ENCODE measurements at regions not wholly inside any gene's neighbourhood (a gene's known extent, or its start where the extent isn't known, plus 50 kb on each side); places are given as distances from the start of the nearest gene placed in this dataset.

DNA sequence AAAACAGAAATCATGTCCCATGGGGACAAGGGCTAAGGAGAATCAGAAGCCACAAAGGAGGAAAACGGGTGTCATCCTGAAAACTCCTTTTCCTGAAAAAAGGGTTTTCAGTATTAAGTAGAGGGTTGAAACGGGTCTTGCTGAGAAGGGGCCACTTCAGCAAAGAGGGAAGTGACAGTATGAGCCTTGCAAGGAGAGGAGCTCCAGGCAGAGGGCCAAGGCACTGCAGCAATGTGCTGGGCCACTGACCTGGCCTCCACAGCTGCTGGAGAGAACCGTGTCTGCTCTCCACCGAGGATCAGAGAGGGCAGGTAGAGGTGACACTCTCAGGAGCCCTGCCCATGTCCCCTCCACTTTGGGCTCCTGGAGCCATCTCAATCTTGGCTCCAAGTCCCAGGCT is 103.3 kb downstream of the NCOR2 start:
- Histone ChIP-seq H3K36me3 (peaks cover 12 to 18% of the 10 kb centered on the region in 2 donors), H3K27me3 (no peaks in the 10 kb centered on the region), H3K4me3 (replicated peaks in 1 of 3) (no peak overlapping the region), H3K4me1 (no peaks in the 10 kb centered on the region), H3K9me3 (no peaks in the 10 kb centered on the region), H3K27ac (no peak overlapping the region)
- peak; percentile 58 to 60 for DNase-seq
- no peak for TF ChIP-seq CTCF (IDR thresholded peaks at IDR 0.05)
- no peak for TF ChIP-seq POLR2A (IDR thresholded peaks at IDR 0.05)
- intact Hi-C loops (cut with DNase I), result no loop called here
- 34 to 36% methylated on average over 4 of the region's 4 CpGs for WGBS, 2 donors

DNA sequence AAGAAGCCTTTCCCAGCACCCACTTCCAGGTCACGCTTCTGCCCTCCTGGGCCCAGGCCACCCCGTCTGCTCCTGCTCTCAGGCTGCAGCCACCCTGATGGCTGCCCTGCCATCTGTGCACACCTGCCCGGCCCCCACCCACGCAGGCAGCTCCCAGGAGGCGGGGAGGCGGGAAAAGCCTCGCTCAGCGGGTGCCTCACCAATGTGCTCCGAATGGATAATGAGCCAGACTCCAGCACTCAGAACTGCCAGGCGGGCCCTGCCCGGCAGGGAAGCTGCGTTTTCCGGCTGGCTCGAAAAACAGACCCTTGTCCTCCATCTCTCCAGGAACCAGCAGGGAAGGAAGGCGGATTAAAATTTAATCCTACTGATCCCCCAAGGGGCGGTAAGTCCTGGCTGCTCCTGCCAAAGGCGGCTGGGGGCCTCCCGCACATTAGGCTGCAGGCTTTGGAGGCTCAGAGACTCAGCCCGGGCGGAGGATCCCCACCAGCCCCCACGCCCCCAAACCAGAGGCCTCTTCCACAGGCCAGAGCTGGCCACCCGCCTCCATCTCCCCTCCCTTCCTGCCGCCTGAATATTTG is 104.0 kb downstream of the NCOR2 start:
- no peak for DNase-seq
- TF ChIP-seq CTCF (IDR thresholded peaks at IDR 0.05), result no peak
- TF ChIP-seq POLR2A (IDR thresholded peaks at IDR 0.05), result no peak
- Histone ChIP-seq H3K27ac (no peak overlapping the region), H3K4me3 (replicated peaks in 1 of 3) (no peak overlapping the region), H3K4me1 (no peaks in the 10 kb centered on the region), H3K36me3 (peaks cover 12 to 18% of the 10 kb centered on the region in 2 donors), H3K9me3 (no peaks in the 10 kb centered on the region), H3K27me3 (no peaks in the 10 kb centered on the region)
- 89% methylated on average over 13 to 23 of the region's 23 CpGs for WGBS, 2 donors
- intact Hi-C loops (cut with DNase I), result no loop called here

DNA sequence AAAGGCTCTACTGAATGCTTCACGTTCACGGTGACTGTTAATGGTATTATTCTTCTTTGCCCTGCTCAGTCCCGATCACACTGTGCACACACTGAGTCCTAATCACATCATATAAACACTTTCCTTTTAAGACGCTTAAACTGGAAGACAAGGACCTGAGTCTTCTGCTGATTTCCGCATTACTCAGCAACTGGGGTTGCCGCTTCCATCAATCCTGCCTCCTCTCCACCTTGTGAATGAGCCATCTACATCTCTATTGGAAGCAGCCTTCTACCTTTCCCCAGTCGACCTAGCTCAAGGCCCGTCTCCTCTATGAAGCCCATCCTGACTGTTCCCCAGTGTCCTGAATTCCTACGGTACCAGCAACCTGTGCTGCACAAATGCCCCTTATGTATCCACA is 104.7 kb downstream of the NCOR2 start:
- Histone ChIP-seq H3K4me1 (peaks cover 0 to 5% of the 10 kb centered on the region in 2 donors), H3K36me3 (peaks cover 12 to 18% of the 10 kb centered on the region in 2 donors), H3K27ac (no peak overlapping the region), H3K4me3 (replicated peaks in 1 of 3) (no peak overlapping the region), H3K27me3 (no peaks in the 10 kb centered on the region), H3K9me3 (no peaks in the 10 kb centered on the region)
- intact Hi-C loops (cut with DNase I), result no loop called here
- TF ChIP-seq CTCF (IDR thresholded peaks at IDR 0.05), result no peak
- TF ChIP-seq POLR2A (IDR thresholded peaks at IDR 0.05), result no peak
- WGBS, 2 donors, result 89 to 93% methylated on average over 9 of the region's 9 CpGs
- no peak for DNase-seq

DNA sequence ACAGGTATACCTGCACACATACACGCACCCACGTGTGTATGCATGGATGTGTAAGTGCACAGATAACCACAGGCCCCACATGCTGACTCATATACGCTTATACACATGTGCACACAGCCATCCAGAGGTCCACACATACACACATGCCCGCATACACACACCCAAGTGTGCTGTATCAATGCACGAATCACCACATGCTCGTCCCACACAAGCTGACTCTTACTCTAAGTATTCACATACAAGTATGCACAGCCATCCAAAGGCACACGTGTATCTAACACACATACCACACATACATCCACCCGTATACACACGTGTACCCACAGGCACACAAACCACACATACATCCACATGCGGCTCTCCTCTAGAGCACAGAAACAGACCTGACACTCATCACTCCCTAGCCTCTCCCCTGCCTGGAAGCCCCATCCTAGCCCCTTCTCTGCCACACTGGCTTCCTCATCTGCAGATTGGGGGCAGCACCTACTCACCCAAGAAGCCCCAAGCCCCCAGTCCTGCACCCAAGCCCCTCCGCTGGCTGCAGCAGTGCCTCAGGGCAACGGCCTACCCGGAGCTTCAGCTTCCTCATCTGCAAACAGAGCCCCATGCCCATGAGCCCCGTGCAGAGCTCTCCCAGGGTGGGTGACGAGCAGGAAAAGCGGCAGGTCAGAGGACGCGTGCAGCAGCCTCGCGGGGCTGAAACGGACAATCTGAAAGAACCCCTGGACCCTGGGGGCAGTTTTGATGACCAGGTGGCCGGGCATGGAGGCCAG is 105.4 kb downstream of the NCOR2 start:
- no peak overlapping the region for H3K27ac ChIP-seq
- no peaks in the 10 kb centered on the region for H3K27me3 ChIP-seq
- no peak for DNase-seq
- peaks cover 0 to 12% of the 10 kb centered on the region in 2 donors for H3K4me1 ChIP-seq
- peaks cover 12 to 18% of the 10 kb centered on the region in 2 donors for H3K36me3 ChIP-seq
- H3K9me3 ChIP-seq, result no peaks in the 10 kb centered on the region
- WGBS, 2 donors, result 85 to 92% methylated on average over 20 to 22 of the region's 22 CpGs
- no peak for TF ChIP-seq CTCF (IDR thresholded peaks at IDR 0.05)
- no peak for TF ChIP-seq POLR2A (IDR thresholded peaks at IDR 0.05)
- intact Hi-C loops (cut with DNase I), result no loop called here
- H3K4me3 ChIP-seq (replicated peaks in 1 of 3), result no peak overlapping the region

GRCh38 chr12:124461241-124461673 is 106.2 kb downstream of the NCOR2 start:
- Histone ChIP-seq H3K27me3 (no peaks in the 10 kb centered on the region), H3K27ac (no peak overlapping the region), H3K36me3 (peaks cover 12 to 17% of the 10 kb centered on the region in 2 donors), H3K9me3 (no peaks in the 10 kb centered on the region), H3K4me1 (peaks cover 0 to 14% of the 10 kb centered on the region in 2 donors), H3K4me3 (replicated peaks in 1 of 3) (no peak overlapping the region)
- intact Hi-C loops (cut with DNase I), result no loop called here
- no peak for DNase-seq
- WGBS, 2 donors, result 92 to 93% methylated on average over 13 to 16 of the region's 17 CpGs
- TF ChIP-seq CTCF (IDR thresholded peaks at IDR 0.05) (no peak), POLR2A (IDR thresholded peaks at IDR 0.05) (no peak)

Measured in thyroid gland (tissue), 4 donors.